Activated naive CD8-positive, alpha-beta T cell (primary cell): ENCODE measurements at regions not wholly inside any gene's neighbourhood (a gene's known extent, or its start where the extent isn't known, plus 50 kb on each side); places are given as distances from the start of the nearest gene placed in this dataset.

Experiments
- H3K27ac Mint-ChIP-seq: one replicate; pipeline ENCODE4 v1.8.0; 2021; ENCODE audit warnings: mixed read lengths
- H3K27me3 Mint-ChIP-seq: one replicate; pipeline ENCODE4 v1.8.0; 2021; ENCODE audit warnings: mixed read lengths
- H3K36me3 Mint-ChIP-seq: one replicate; pipeline ENCODE4 v1.8.0; 2021; ENCODE audit warnings: mixed read lengths
- H3K4me1 Mint-ChIP-seq: one replicate; pipeline ENCODE4 v1.8.0; 2021; ENCODE audit warnings: low read depth, mixed read lengths
- H3K4me3 Mint-ChIP-seq: one replicate; pipeline ENCODE4 v1.8.0; 2021; ENCODE audit warnings: mild to moderate bottlenecking, mixed read lengths
- H3K9me3 Mint-ChIP-seq: one replicate; pipeline ENCODE4 v1.8.0; 2021; ENCODE audit warnings: low read depth, mixed read lengths

- H3K27ac Mint-ChIP-seq, result no peak overlapping the region
- H3K4me3 Mint-ChIP-seq, result no peak overlapping the region
Observed at GRCh38 chr5:56565644-56566043, 249.7 kb upstream of the MAP3K1 start.

GRCh38 chr5:56565283-56565615, 250.1 kb upstream of the MAP3K1 start:
- H3K36me3 Mint-ChIP-seq, result no peaks in the 10 kb centered on the region
- no peaks in the 10 kb centered on the region for H3K9me3 Mint-ChIP-seq
- no peak overlapping the region for H3K27ac Mint-ChIP-seq
- no peak overlapping the region for H3K4me3 Mint-ChIP-seq
- H3K4me1 Mint-ChIP-seq, result peaks cover 2% of the 10 kb centered on the region
- peaks cover 3% of the 10 kb centered on the region for H3K27me3 Mint-ChIP-seq

More at GRCh38 chr5:56565644-56566043, 249.7 kb upstream of the MAP3K1 start:
- Mint-ChIP-seq H3K27me3 (peaks cover 3% of the 10 kb centered on the region), H3K9me3 (no peaks in the 10 kb centered on the region), H3K36me3 (no peaks in the 10 kb centered on the region), H3K4me1 (peaks cover 2% of the 10 kb centered on the region)

- H3K4me1 Mint-ChIP-seq, result peaks cover 2% of the 10 kb centered on the region
- peaks cover 3% of the 10 kb centered on the region for H3K27me3 Mint-ChIP-seq
- H3K27ac Mint-ChIP-seq, result no peak overlapping the region
- no peaks in the 10 kb centered on the region for H3K9me3 Mint-ChIP-seq
- no peak overlapping the region for H3K4me3 Mint-ChIP-seq
- H3K36me3 Mint-ChIP-seq, result no peaks in the 10 kb centered on the region
Observed at GRCh38 chr5:56564541-56565282, 250.6 kb upstream of the MAP3K1 start.

GRCh38 chr5:56561455-56561854, 253.9 kb upstream of the MAP3K1 start:
- no peak overlapping the region for H3K4me3 Mint-ChIP-seq
- H3K36me3 Mint-ChIP-seq, result no peaks in the 10 kb centered on the region
- peaks cover 3% of the 10 kb centered on the region for H3K27me3 Mint-ChIP-seq
- peaks cover 2% of the 10 kb centered on the region for H3K4me1 Mint-ChIP-seq
- H3K9me3 Mint-ChIP-seq, result no peaks in the 10 kb centered on the region
- H3K27ac Mint-ChIP-seq, result no peak overlapping the region

GRCh38 chr5:56558131-56558745, 257.1 kb upstream of the MAP3K1 start:
- H3K4me3 Mint-ChIP-seq, result no peak overlapping the region
- H3K9me3 Mint-ChIP-seq, result no peaks in the 10 kb centered on the region
- H3K27ac Mint-ChIP-seq, result no peak overlapping the region
- H3K36me3 Mint-ChIP-seq, result no peaks in the 10 kb centered on the region
- no peaks in the 10 kb centered on the region for H3K27me3 Mint-ChIP-seq
- no peaks in the 10 kb centered on the region for H3K4me1 Mint-ChIP-seq

- Mint-ChIP-seq H3K27me3 (no peaks in the 10 kb centered on the region), H3K4me3 (no peak overlapping the region), H3K27ac (no peak overlapping the region), H3K36me3 (no peaks in the 10 kb centered on the region), H3K4me1 (no peaks in the 10 kb centered on the region), H3K9me3 (no peaks in the 10 kb centered on the region)
Observed at GRCh38 chr5:56557198-56557597, 258.2 kb upstream of the MAP3K1 start.

- Mint-ChIP-seq H3K27me3 (no peaks in the 10 kb centered on the region), H3K36me3 (no peaks in the 10 kb centered on the region)
Observed at GRCh38 chr5:56552612-56553268, 262.6 kb upstream of the MAP3K1 start.

GRCh38 chr5:56550227-56550626, 265.1 kb upstream of the MAP3K1 start:
- Mint-ChIP-seq H3K36me3 (no peaks in the 10 kb centered on the region), H3K27me3 (no peaks in the 10 kb centered on the region), H3K9me3 (no peaks in the 10 kb centered on the region), H3K4me1 (peaks cover 4% of the 10 kb centered on the region), H3K27ac (no peak overlapping the region), H3K4me3 (no peak overlapping the region)

More at GRCh38 chr5:56552612-56553268, 262.6 kb upstream of the MAP3K1 start:
- Mint-ChIP-seq H3K9me3 (no peaks in the 10 kb centered on the region), H3K27ac (no peak overlapping the region), H3K4me1 (peaks cover 4% of the 10 kb centered on the region), H3K4me3 (no peak overlapping the region)

GRCh38 chr5:56549096-56549886, 266.1 kb upstream of the MAP3K1 start:
- Mint-ChIP-seq H3K9me3 (no peaks in the 10 kb centered on the region), H3K4me1 (peaks cover 4% of the 10 kb centered on the region), H3K27ac (no peak overlapping the region), H3K36me3 (no peaks in the 10 kb centered on the region), H3K27me3 (no peaks in the 10 kb centered on the region), H3K4me3 (no peak overlapping the region)

- no peak overlapping the region for H3K27ac Mint-ChIP-seq
- H3K4me1 Mint-ChIP-seq, result peaks cover 16% of the 10 kb centered on the region
- H3K9me3 Mint-ChIP-seq, result no peaks in the 10 kb centered on the region
- no peaks in the 10 kb centered on the region for H3K27me3 Mint-ChIP-seq
- no peaks in the 10 kb centered on the region for H3K36me3 Mint-ChIP-seq
- no peak overlapping the region for H3K4me3 Mint-ChIP-seq
Observed at GRCh38 chr5:56545016-56545415, 270.3 kb upstream of the MAP3K1 start.

- Mint-ChIP-seq H3K27ac (no peak overlapping the region), H3K9me3 (no peaks in the 10 kb centered on the region), H3K27me3 (no peaks in the 10 kb centered on the region), H3K36me3 (no peaks in the 10 kb centered on the region), H3K4me3 (no peak overlapping the region), H3K4me1 (peaks cover 12% of the 10 kb centered on the region)
Observed at GRCh38 chr5:56543441-56544388, 271.6 kb upstream of the MAP3K1 start.

- Mint-ChIP-seq H3K4me1 (peaks cover 12% of the 10 kb centered on the region), H3K4me3 (no peak overlapping the region), H3K27me3 (no peaks in the 10 kb centered on the region), H3K36me3 (no peaks in the 10 kb centered on the region), H3K27ac (no peak overlapping the region), H3K9me3 (no peaks in the 10 kb centered on the region)
Observed at GRCh38 chr5:56540266-56540665, 275.1 kb upstream of the MAP3K1 start.

- peaks cover 21% of the 10 kb centered on the region for H3K4me1 Mint-ChIP-seq
- no peaks in the 10 kb centered on the region for H3K27me3 Mint-ChIP-seq
- H3K27ac Mint-ChIP-seq, result no peak overlapping the region
- no peak overlapping the region for H3K4me3 Mint-ChIP-seq
- H3K36me3 Mint-ChIP-seq, result no peaks in the 10 kb centered on the region
- no peaks in the 10 kb centered on the region for H3K9me3 Mint-ChIP-seq
Observed at GRCh38 chr5:56538580-56538979, 276.8 kb upstream of the MAP3K1 start.

GRCh38 chr5:56535347-56535746, 280.0 kb upstream of the MAP3K1 start:
- Mint-ChIP-seq H3K36me3 (no peaks in the 10 kb centered on the region), H3K27me3 (no peaks in the 10 kb centered on the region), H3K27ac (no peak overlapping the region), H3K4me3 (no peak overlapping the region), H3K4me1 (peaks cover 13% of the 10 kb centered on the region), H3K9me3 (no peaks in the 10 kb centered on the region)
